GM18502 (cell line): ENCODE measurements at regions not wholly inside any gene's neighbourhood (a gene's known extent, or its start where the extent isn't known, plus 50 kb on each side); places are given as distances from the start of the nearest gene placed in this dataset.
"Not testable (repeated sequence)": the region's sequence is repeated elsewhere in the genome, so short reads cannot be mapped to it uniquely, and the experiment has no call there.

ENCODE experiments used
- ATAC-seq: cut with Tn5 transposase; IDR thresholded peaks from one replicate; pipeline ENCODE4 v1.9.1; 2021; ENCODE audit warnings: mild to moderate bottlenecking; ENCODE audit not compliant: unreplicated experiment, poor library complexity

DNA sequence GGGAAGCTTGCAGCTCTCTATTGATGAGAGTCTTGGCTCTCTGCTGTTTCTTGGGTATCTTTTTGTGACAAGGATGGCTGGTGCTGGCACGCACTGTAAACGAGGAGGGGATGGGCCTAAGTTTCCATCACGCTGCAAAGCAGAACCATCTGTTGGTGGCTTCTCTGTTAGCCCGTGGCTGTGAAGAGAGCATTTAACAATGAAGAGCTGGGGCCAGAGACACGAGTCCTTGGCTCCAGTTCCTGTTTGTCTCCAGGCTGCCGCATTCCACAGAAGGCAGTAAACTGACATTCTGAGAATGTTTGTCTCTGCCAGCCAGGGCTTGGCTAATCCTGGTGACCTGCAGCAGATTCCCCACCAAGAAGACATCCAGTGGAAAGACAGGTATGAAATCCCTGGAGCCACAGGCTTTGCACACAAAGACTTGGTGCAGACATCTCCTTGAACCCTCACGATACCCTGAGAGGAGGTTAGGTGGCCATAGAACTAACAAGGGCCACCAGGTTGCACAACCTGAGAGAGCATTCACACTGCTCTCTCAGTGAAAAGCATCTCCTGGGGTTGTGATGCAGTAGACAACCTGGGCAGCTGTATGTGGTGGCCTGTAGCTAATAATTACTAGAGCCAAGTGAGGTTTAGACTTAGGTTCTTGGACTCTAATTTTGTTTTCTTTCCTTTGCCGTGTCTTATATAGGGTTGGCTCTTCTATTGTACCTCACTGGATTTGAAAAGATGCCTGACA is 130.9 kb downstream of the ASB7 start:
- ATAC-seq: no peak

GRCh38 chr15:100733843-100734185 is 131.4 kb downstream of the ASB7 start:
- not testable (repeated sequence) for ATAC-seq

- ATAC-seq: no peak
Observed at GRCh38 chr15:100734586-100734985, 132.2 kb downstream of the ASB7 start.

GRCh38 chr15:100735129-100736053 is 133.0 kb downstream of the ASB7 start:
- no peak for ATAC-seq

GRCh38 chr15:100737214-100737613 is 134.8 kb downstream of the ASB7 start:
- no peak for ATAC-seq

DNA sequence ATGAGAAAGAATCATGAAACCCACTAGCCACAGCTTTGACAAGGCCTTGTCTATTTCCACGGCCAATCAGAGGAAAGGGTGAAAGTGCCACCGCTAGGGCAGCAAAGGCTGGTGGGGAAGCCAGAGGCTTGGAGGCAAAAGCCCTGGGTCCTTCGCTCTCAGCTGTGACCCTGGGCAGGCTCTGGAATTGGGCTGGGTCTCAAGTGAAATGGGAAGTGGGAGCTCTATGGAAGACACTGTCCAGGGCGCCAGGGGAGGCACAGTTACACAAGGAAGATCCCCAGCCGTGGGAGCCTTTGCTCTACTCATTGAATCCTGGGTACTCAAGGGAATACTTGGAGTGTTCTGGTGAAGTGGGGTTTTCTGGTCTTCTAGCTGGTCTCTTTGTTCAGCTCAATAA is 136.2 kb downstream of the ASB7 start:
- ATAC-seq: no peak

- no peak for ATAC-seq
Observed at GRCh38 chr15:100740138-100740537, 137.7 kb downstream of the ASB7 start.

- ATAC-seq: no peak
Observed at GRCh38 chr15:100751585-100751984, 128.0 kb upstream of the ALDH1A3 start.

GRCh38 chr15:100753503-100753902 is 126.1 kb upstream of the ALDH1A3 start:
- ATAC-seq: no peak

- no peak for ATAC-seq
Observed at GRCh38 chr15:100757661-100758060, 122.0 kb upstream of the ALDH1A3 start.

DNA sequence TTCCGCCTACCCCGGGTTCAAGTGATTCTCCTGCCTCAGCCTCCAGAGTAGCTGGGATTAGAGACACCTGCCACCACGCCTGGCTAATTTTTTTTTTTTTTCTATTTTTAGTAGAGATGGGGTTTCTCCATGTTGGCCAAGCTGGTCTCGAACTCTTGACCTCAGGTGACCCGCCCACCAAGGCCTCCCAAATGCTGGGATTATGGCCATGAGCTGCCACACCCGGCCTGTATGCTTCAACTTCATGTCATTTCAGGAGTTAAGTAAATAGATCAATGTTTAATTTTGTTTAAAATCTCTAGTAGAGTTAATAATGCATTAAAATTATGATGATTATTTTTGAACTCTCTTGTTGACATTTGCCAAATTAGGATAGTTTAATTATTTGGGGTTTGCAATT is 121.1 kb upstream of the ALDH1A3 start:
- no peak for ATAC-seq

DNA sequence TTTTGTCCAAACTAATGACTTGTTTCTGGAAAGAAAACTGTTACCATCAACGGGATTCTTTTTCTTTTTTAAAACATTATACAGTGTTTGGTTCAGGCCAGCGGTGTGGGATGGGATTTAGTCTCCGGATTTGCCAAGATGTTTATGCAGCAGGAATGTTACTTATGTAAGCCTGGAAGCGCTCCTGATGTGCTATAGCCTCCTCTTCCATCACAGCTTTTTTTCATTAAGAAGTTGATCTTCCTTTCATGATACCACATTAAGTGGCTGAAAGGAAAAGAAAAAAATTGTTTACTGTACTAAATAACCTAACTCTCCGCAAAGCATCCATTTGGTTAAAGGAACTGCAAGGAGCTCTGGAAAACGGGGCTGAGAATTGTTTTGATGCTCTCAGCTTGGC is 120.5 kb upstream of the ALDH1A3 start:
- no peak for ATAC-seq

DNA sequence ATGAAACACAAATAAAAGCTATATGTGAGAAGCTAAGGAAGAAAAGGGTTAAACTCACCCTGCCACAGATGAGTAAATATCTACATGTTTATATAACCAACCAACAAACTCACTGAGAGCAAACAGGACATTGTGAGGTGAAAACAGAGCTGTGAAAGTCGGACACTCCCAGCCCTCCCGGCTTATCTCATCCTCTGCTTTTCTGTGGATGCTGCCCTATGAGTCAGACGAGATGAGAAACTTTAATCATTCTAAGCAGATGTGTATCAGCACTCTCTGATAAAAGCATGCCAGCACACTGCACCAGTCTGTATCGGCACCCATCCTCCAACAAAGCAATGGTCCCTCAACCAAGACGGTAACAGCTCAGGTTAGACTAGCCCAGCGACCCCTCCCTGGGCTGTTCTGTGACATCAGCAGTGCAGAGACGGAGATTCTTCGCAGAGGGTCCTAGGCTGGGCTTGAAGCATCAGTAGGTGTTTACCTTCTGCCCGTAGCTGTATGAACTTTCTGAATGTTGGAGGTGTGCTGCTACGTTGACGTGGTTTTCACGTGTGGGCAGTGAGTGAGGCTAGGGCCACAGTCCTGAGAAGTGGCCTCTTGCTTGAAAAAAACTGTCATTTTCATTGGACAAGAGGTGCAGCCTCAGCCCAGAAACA is 119.8 kb upstream of the ALDH1A3 start:
- no peak for ATAC-seq

- ATAC-seq: no peak
Observed at GRCh38 chr15:100760357-100760903, 119.2 kb upstream of the ALDH1A3 start.

DNA sequence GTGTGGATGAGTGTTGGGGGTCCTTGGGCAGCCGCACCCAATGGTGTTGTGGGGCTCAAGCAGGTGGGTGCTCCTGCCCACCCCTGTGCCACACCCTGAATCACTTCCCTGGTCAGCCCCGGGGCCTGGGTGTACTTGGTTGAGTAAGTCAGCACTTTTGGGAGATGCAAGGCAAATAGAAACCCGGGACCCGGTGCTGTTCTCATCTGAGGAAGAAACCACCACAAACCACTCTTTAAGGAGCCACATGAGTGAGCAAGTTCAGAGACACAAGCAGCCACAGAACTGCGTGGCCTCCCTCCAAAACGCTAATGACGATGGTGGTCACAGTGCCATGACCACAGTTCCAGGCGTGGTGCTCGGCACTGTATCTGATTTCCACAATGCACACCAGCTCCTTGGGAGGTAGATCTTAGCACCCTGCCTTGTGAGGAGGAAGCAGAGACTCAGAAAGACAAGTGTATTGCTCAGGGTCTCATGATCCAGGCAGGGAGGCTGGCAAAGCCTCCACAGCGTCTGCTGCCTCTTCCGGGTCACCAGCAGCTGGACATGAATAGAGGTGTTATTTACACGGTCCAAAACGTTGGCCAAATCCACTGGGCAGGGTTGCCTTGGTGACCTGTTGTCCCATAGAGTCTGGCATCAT is 118.2 kb upstream of the ALDH1A3 start:
- ATAC-seq: no peak

DNA sequence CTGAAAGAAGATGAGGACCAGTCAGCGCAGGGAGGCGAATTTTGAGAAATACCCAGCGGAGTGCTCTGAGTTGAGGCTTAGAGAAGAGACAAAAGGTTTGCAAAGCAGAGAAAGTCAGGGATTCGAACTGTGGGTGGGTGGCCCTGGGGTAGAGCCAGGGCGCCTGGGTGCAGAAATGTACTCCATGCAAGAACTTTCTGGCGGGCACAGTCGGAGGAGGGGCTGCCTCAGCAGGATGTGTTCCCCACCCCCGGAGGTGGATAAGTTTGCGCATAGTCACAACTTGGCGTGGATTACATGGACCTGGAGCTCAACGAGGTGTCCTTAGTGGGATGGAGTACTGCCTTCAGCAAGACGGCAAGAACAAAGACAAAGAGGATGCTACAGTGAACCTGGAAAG is 117.3 kb upstream of the ALDH1A3 start:
- no peak for ATAC-seq

- no peak for ATAC-seq
Observed at GRCh38 chr15:100762913-100763834, 116.5 kb upstream of the ALDH1A3 start.

DNA sequence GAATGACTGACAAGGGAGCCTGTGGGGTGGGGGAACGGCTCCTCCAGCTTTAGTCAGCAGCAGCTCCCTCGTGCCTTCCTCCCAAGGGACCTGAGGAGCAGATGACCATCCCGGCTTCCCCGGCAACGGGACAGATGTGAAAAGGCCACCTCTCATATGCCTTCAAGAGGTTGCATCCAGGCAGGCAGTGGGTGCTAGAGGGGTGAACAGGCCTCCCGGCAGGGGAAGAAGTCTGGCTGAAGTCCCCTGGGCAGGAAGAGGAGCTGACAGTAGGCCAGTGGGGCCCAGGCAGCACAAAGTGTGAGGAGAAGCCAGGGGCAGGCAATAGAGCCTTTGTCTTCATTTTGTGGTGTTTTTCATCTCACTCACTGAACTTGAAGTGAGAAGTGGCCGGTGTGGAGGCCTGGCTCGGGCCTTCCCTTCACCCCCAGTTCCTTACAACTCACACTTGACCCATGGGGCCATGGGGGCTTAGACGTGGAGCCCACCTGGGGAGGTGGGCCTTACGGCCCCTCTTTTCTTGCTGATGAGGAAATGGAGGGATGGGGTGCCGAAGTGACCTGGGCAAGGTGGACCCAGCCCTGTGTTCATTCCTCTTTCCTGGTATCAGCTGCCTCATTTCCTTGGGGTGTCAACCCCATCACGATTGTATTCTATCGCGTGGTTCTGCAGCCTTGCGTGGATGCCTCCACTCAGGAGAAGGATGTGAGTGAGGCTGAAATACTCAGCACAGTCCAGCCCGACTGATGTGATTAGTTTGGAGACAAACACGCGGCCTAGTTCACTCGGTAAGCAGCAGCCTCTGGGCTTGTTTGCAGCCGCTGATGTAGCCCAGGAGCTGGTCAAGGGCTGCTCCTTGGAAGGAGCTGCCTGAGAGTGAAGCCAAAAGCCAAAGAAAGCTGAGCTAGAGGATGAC is 115.5 kb upstream of the ALDH1A3 start:
- ATAC-seq: no peak
